ENCODE measurements at regions not wholly inside any gene's neighbourhood (a gene's known extent, or its start where the extent isn't known, plus 50 kb on each side); places are given as distances from the start of the nearest gene placed in this dataset.

DNA sequence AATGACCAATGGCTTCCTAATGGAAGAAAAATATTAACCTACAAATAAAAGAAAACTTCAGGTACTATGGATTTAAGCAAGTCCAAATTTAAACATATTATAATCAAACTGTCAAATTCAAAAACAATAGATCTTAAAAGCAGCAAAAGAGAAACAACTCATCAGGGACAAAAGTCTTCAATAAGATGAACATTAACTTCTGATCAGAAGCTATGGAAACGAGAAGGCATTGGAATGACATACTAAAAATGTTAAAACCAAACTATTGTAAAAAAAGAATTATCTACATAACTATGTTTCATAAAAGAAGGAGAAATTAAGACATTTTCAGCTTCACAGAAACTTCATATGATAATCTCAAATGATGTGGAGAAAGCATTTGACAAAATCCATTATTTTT is 334.7 kb downstream of the ANKRD7 start:
- no peak for TF ChIP-seq CTCF (IDR thresholded peaks at IDR 0.05; ENCODE audit: insufficient read depth, low read depth, low read length)
- no peak for TF ChIP-seq EZH2 (IDR thresholded peaks at IDR 0.05; ENCODE audit: insufficient read depth, low read length)

Measured in astrocyte (in vitro differentiated cells and primary cell).